Neuron (in vitro differentiated cells): ENCODE measurements at regions not wholly inside any gene's neighbourhood (a gene's known extent, or its start where the extent isn't known, plus 50 kb on each side); places are given as distances from the start of the nearest gene placed in this dataset.
"Not testable (repeated sequence)": the region's sequence is repeated elsewhere in the genome, so short reads cannot be mapped to it uniquely, and the experiment has no call there.

Experiments used
- H2AFZ ChIP-seq: one replicate; pipeline ENCODE4 v1.6.1; 2013; ENCODE audit warnings: low read depth, mild to moderate bottlenecking, inconsistent platforms, low read length, moderate library complexity
- H3K27me3 ChIP-seq: one replicate; pipeline ENCODE4 v1.6.1; 2013; ENCODE audit warnings: low read length; ENCODE audit not compliant: insufficient read depth
- H3K36me3 ChIP-seq: one replicate; pipeline ENCODE4 v1.6.1; 2013; ENCODE audit warnings: low read length; ENCODE audit not compliant: insufficient read depth
- H3K4me1 ChIP-seq: one replicate; pipeline ENCODE4 v1.6.1; 2013; ENCODE audit warnings: low read length; ENCODE audit not compliant: insufficient read depth
- H3K4me3 ChIP-seq: 2 replicates; pipeline ENCODE4 v1.5.1; 2013; ENCODE audit warnings: mild to moderate bottlenecking, low read length, moderate library complexity
- H3K9me3 ChIP-seq: one replicate; pipeline ENCODE4 v1.6.1; 2013; ENCODE audit warnings: low read length

- H3K4me1 ChIP-seq, H3K36me3 ChIP-seq, H3K9me3 ChIP-seq, H3K4me3 ChIP-seq, H2AFZ ChIP-seq, H3K27me3 ChIP-seq: not testable (repeated sequence)
These were observed 319.9 kb upstream of the NOTCH2NLA start for GRCh38 chr1:146548684-146549083.

GRCh38 chr1:146546189-146546588 lies 317.4 kb upstream of the NOTCH2NLA start:
- H3K4me1 ChIP-seq, H3K27me3 ChIP-seq, H3K36me3 ChIP-seq, H3K9me3 ChIP-seq, H2AFZ ChIP-seq, H3K4me3 ChIP-seq: not testable (repeated sequence)

- H2AFZ ChIP-seq, H3K4me3 ChIP-seq, H3K9me3 ChIP-seq, H3K27me3 ChIP-seq, H3K4me1 ChIP-seq, H3K36me3 ChIP-seq: not testable (repeated sequence)
These were observed 309.1 kb upstream of the NOTCH2NLA start for GRCh38 chr1:146537775-146538373.

DNA sequence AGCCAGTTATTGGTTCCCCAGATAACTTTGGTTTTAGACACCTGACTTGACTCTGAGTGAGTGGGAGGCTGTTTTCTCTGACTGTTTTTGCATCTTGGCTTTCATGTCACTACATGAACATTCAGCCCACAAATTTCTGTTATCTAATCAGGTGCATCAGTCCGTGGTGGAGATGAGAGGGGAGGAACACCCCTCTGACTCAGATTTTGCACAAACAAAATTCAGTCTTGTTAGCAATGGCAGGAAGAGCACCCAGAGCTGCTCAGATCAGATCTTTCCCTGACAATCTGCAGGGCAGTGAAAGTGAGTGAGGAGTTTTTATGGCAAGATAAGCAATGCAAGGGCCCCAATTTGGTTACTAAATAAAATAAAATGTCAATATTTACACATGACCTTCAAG lies 307.2 kb upstream of the NOTCH2NLA start:
- not testable (repeated sequence) for H3K4me1 ChIP-seq, H3K36me3 ChIP-seq, H2AFZ ChIP-seq, H3K27me3 ChIP-seq, H3K9me3 ChIP-seq, H3K4me3 ChIP-seq

- H3K4me3 ChIP-seq, H3K27me3 ChIP-seq, H3K36me3 ChIP-seq, H3K4me1 ChIP-seq, H3K9me3 ChIP-seq, H2AFZ ChIP-seq: not testable (repeated sequence)
These were observed 306.8 kb upstream of the NOTCH2NLA start for GRCh38 chr1:146535575-146535974.

GRCh38 chr1:146530958-146531357 lies 302.1 kb upstream of the NOTCH2NLA start:
- not testable (repeated sequence) for H2AFZ ChIP-seq, H3K27me3 ChIP-seq, H3K4me3 ChIP-seq, H3K36me3 ChIP-seq, H3K9me3 ChIP-seq, H3K4me1 ChIP-seq

DNA sequence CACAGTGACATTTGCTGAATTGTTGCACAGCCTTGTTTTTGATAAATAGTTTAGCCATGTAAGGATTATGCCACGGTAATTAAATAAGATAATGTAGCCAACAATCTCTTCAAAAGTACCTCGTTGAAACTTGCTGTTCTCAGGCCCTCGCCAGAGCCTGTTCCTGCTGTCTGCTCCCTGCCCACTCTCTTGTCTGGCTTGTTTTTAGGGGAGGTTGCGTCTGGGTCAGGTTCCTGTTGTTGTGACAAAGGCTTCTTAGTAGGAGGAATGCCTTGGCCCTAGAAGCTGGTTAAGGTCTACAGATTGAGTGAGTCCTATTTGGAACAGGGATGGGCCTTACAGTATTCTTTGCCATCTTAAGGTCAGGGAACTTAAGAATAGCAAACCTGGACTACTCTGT lies 294.0 kb upstream of the NOTCH2NLA start:
- H3K4me1 ChIP-seq, H2AFZ ChIP-seq, H3K27me3 ChIP-seq, H3K4me3 ChIP-seq, H3K36me3 ChIP-seq, H3K9me3 ChIP-seq: not testable (repeated sequence)

DNA sequence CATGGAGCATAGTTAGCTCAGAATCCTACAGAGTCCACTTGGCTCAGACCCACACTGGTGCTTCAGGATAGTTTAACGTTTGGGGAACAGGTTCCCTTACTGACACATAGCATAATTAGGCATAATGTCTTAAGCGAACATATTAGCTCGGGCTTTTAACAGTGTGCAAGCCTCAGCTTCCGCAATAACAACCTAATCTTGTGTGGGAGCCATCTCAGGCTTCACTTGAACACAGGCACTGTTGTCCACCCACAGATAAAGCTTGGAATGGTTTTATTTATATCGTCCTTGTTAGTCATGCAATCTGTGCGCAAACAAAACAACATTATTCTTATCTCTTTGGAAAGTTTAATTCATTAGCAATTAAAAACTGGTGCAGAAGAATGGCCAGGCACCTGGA lies 293.5 kb upstream of the NOTCH2NLA start:
- H3K9me3 ChIP-seq, H3K27me3 ChIP-seq, H3K36me3 ChIP-seq, H3K4me3 ChIP-seq, H2AFZ ChIP-seq, H3K4me1 ChIP-seq: not testable (repeated sequence)

DNA sequence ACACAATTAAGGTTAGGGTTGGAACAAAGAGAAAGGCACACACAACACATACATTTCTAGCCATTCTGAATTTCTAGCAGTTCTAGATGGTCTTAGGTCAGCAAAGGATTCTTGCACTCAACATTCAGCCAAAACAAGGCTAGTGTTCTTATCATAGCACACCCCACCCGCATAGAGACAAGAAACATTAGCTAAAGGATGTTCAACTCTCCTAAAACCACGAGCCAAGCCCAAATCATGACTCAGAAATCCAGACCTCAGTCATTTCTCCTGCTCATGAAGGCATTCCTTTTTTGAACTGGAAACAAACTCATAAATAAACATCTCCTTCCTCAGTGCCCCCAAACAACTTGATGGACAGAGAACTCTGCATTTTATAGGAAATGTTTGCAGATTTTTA lies 293.0 kb upstream of the NOTCH2NLA start:
- H3K36me3 ChIP-seq, H3K4me1 ChIP-seq, H3K9me3 ChIP-seq, H3K27me3 ChIP-seq, H2AFZ ChIP-seq, H3K4me3 ChIP-seq: not testable (repeated sequence)

- not testable (repeated sequence) for H3K36me3 ChIP-seq, H3K4me3 ChIP-seq, H3K9me3 ChIP-seq, H3K4me1 ChIP-seq, H2AFZ ChIP-seq, H3K27me3 ChIP-seq
These were observed 284.9 kb upstream of the NOTCH2NLA start for GRCh38 chr1:146513754-146514153.

- H3K27me3 ChIP-seq, H3K9me3 ChIP-seq, H3K36me3 ChIP-seq, H3K4me3 ChIP-seq, H3K4me1 ChIP-seq, H2AFZ ChIP-seq: not testable (repeated sequence)
These were observed 282.4 kb upstream of the NOTCH2NLA start for GRCh38 chr1:146511047-146511777.

- H3K36me3 ChIP-seq, H2AFZ ChIP-seq, H3K4me1 ChIP-seq, H3K27me3 ChIP-seq, H3K4me3 ChIP-seq, H3K9me3 ChIP-seq: not testable (repeated sequence)
These were observed 281.6 kb upstream of the NOTCH2NLA start for GRCh38 chr1:146510248-146510983.

DNA sequence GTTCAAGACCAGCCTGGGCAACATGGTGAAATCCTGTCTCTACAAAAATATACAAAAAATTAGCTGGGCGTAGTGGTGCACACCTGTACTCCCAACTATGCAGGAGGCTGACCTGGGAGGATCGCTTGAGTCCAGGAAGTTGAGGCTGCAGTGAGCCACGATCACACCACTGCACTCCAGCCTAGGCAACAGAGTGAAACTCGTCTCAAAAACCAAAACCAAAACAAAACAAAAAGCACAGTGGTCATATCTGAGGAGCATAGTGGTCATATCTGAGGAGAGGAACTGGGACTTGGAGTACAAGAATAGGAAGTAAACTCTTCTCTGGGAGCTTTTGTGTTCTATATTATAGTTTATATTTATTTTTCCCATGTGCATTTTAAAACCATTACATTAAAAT lies 275.3 kb upstream of the NOTCH2NLA start:
- H3K27me3 ChIP-seq, H3K9me3 ChIP-seq, H3K4me1 ChIP-seq, H3K36me3 ChIP-seq, H2AFZ ChIP-seq, H3K4me3 ChIP-seq: not testable (repeated sequence)

DNA sequence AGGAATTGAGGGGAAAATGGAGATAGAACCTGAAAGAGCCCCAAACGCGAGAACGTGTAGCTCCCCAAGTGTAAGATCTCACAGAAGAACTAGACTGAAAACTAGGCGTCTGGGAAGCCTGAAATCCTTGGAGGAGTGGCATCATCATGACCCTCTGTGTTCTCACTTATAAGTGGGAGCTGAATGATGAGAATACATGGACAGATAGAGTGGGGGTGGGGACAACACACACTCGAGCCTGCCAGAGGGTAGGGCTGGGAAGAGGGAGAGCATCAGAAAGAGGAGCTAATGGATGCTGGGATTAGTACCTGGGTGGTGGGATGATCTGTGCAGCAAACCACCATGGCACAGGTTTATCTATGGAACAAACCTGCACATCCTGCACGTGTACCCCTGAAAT lies 258.7 kb upstream of the NOTCH2NLA start:
- not testable (repeated sequence) for H3K36me3 ChIP-seq, H2AFZ ChIP-seq, H3K9me3 ChIP-seq, H3K27me3 ChIP-seq, H3K4me1 ChIP-seq, H3K4me3 ChIP-seq
